Brain pericyte (primary cell): ENCODE measurements at regions not wholly inside any gene's neighbourhood (a gene's known extent, or its start where the extent isn't known, plus 50 kb on each side); places are given as distances from the start of the nearest gene placed in this dataset.

Source experiments
- DNase-seq: peaks from one replicate; pipeline ENCODE4 v3.0.0-alpha.2; 2012; ENCODE audit warnings: low read depth, low spot score

DNA sequence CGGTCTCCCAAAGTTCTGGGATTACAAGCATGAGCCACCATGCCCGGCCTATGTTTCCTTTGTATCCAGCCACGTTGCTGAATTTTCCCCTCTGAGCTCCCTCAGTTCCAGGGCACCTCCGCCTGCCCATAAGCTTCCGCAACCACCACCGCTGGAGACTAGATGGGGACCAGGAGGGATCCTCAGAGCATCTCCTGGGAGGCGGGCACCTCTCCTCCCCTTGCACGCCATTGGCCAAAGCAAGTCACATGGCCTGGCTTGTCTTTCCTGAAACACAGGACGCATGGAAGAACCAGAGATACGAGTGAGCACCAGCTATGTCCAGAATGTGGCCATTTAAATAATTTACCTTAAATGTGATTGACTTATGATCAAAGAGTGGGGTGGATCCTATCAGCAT lies 388.3 kb downstream of the BRD1 start:
- no peak for DNase-seq

DNA sequence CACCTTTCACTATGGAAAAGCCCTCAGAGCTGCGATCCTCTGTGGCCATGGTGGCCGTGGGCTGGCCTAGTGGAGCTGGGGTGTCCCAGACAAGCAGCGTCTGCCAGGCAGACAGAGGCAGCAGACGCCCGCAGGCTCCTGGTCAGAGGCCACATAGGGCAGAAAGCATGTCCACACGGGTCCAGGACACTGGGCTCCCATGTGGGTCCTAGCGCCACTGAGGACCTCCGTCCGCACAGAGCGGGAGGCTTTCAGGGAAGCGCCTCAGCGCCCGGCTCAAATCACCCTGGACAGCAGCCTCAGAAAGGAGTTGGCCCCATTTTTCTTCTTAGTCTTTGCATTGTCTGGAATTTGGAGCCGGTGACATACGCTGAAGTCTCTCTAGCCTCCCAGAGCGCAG lies 389.7 kb downstream of the BRD1 start:
- no peak for DNase-seq

DNA sequence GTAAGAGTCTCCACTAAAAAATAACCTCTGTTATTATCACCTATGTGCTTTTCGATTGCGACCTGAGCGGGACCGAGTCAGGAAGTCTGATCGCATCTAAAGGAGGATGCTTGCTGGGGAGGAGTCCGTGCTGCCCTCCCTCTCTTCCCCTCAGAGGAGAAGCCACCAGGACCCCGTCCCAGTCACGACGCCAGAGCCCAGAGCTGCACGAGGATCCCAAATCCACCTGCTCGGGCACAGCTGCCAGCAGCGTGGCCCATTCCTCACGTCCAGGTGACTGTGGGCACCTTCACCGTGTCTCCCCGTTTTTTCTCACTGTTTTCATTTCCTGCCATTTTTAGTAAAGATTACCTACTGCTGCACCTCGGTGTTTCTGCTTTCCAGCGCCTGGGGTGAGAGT lies 390.3 kb downstream of the BRD1 start:
- no peak for DNase-seq

DNA sequence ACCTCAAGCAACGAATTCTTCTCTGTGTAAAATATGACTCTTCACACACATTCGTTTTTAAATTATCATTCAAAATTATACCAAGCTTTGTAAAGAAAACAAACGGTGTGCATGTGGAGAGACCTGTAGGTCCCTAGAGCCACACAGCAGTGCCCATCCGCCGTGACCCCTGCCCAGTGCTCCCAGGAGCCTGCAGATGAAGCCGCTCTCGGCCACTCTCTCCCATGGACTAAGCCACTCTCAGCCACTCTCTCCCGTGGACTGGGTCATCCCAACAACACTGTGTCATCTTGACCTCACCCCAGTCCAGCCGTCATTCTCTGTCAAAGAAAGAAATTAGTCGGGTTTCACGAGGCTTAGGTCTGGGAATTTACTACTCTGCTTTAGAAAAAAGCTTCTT lies 391.6 kb downstream of the BRD1 start:
- no peak for DNase-seq

DNA sequence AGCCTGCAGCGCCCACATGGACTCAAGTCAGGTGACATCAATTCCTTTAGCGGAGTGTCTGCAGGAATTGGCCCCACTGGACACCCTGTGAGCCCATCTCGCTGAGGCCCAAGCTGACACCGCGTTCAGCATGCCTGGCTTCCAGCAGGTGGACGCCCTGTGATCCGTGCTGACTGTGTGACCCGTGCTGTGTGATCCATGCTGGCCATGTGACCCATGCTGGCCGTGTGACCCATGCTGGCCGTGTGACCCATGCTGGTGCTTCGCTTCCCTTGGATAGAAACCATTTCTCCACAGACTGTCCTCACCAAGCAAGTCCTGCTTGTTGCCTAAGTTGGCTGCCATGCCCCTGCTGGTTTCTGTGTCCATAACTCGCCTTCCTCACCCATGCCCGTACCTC lies 392.1 kb downstream of the BRD1 start:
- no peak for DNase-seq

DNA sequence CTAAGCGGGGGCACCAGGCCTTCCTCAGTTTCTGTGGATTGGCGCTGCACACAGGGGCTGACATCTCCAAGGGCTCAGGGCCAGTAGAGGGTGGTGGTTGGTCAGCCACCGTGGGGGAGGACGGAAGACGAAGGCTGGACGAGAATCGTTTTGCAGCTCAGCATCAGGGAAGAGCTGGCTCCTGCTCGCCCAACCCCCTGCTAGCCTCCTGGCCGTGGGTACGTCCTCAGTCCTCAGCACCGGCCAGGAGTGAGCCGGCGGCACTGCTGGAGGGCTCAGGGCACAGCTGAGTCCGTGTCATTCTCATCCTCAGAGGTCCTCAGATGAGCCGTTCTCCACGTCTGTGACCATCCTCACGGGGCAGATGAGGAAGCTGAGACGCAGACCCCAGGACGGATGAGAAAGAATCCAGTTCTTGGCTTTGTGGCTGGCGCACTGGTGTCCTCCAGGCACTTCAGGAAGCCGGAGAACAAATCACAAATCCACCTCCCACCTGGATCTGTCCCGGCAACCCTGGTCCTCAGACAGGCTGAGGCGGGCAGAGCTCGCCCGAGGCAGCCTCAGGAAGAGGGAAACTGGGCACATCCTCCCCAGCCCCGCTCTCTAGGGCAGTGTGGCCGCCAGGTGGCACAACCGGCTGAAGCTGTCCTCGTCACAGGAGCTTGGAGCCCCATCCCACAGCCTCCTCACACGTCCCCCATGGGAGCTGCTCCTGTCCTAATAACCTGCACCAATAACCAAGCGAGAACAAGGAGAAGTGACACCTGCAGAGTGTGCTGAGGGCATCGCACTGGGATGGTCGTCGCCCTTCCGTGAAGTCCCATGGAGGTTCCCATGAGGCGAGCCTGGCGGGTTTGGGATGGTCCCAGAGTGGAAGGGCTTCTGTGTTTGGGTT lies 393.7 kb downstream of the BRD1 start:
- DNase-seq: no peak

DNA sequence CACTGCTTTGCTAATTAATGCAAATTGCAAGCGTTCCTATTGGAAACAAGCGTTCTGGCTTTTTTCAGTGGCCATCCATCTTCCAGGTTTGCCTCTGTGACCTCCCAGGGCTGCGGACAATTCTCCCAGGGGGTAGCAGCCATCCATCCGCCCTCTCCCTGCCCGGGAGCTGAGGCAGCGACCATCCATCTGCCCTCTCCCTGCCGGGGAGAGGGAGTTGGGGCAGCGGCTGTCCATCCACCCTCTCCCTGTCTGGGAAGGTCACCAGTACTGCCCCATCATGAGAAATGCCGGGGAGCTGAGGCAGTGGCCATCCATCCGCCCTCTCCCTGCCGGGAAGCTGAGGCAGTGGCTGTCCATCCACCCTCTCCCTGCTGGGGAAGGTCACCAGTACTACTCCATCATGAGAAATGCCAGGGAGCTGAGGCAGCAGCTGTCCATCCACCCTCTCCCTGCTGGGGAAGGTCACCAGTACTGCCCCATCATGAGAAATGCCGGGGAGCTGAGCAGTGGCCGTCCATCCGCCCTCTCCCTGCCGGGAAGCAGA lies 394.7 kb downstream of the BRD1 start:
- DNase-seq: no peak

DNA sequence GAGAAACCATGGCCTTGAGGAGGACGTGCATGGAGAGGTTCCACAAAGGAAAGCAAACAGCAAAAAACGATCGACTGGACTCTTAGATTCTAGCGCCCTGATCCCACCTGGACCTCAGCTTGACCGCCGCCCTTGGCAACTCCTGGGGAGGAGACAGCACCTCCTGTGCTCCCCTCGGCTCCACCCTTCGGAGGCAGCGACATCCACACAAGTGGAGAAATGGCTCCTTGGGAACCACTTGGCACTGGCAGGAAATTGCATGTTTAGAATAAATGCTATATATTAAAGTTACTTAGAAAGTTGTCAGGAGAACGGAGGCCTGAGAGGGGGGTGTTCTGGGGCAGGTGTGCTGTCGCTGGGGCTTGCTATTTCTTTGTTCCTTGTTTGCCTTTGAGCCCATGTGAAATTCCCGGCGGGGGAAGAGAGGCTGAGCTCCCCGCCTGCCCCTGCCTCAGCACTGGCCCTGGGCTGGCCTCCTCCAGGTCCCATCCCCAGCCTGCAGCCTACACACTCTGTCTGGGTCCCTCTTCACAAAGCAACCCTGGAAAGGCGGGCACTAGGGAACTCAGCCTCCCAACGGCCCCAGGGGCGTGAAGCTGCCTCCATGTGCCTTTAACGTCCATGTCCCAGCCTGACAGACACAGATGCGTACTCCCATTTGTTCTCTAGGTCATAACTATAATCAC lies 395.3 kb downstream of the BRD1 start:
- DNase-seq: no peak

DNA sequence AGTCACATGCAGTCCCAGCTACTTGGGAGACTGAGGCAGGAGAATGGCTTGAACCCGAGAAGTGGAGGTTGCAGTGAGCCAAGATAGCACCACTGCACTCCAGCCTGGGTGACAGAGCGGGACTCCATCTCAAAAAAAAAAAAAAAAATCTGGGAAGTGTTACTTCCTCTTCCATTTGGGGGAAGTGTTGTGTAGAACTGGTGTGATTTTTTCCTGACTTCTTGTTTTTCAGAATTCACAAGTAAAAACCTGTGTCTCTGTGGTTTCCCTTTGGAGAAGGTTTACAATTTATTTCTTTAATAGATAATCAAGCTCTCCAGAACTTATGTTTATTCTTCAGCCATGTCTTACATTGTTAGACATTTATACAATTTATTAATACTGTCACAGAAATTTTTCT lies 396.1 kb downstream of the BRD1 start:
- DNase-seq: no peak

DNA sequence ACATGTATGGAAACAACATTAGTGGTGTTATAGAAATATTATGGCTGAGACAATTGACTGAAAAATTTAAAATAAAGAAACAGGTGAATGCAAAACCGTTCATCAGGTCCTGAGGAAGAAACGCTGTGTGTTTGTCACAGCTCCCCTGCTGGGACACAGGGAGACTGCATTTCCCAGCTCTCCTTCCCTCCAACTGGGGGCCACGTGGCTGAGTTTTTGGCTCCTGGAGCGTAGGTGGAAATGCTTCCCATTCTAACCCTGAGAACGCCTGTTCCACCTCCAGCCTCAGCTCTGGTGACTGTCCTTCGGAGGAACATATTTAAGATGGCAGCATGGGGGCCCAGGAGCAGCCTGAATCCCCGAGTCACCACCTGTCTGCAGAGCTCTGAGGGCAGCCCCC lies 398.6 kb downstream of the BRD1 start:
- no peak for DNase-seq

DNA sequence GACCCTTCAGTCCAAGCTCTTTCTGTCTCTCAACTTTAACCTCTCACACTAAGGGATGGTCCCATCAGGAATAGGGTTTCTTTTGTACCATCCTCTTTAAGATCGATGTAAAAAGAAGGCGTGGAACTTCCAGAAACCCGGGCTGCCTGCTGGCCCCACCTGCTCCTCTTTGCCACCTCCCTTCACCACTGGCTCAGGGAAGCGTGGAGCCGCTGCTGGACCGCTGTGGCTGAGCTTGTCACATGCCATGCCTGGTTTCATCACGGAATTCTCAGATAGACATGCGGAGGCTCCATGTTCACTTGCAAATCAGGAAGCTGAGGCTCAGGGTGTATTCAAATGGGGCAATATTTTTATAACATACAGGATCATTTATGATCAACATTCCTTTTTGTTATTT lies 399.7 kb downstream of the BRD1 start:
- DNase-seq: no peak

DNA sequence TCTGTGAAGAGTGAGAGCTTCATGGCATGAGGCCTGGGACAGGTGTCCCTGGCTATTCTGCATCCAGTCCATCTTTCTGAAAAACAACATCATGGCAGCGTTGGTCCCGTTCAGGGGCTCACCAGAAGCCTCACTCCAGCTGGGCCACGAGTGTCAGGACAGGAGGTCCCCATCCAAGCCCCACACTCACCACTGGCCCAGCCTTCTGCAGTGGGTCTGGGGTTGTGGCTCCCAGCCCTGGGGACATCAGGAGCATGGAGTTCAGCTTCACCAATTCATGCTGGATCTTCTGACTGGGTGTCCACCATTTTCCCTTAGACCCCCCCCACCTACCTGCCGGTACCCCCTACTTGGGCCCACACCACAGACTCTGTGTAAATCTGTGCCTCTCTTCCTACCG lies 400.3 kb downstream of the BRD1 start:
- no peak for DNase-seq

DNA sequence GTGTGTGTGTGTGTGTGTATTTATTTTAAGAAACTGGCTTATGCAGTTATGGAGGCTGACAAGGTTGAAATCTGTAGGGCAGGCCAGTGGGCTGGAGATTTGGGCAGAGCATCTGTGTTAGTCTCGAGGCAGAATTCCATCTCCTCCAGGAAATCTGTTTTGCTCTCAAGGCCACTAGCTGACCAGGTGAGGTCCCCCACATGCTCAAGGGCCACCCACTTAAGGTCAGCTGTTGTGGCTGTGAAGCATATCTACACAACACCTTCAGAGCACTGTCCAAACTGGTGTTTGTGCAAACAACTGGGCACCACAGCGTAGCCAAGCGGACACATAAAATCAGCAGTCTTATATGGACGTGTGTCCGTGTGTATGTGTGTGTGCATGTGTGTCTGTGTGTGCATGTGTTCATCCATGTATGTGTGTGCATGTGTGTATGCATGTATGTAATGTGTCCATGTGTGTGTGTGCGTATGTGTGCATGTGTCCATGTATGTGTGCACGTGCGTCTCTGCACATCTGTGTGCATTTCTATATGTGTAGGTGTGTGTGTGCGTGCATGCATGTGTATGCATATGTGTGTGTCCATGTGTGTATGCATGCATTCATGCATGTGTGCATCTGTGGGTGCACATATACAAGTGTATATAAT lies 400.9 kb downstream of the BRD1 start:
- DNase-seq: no peak

DNA sequence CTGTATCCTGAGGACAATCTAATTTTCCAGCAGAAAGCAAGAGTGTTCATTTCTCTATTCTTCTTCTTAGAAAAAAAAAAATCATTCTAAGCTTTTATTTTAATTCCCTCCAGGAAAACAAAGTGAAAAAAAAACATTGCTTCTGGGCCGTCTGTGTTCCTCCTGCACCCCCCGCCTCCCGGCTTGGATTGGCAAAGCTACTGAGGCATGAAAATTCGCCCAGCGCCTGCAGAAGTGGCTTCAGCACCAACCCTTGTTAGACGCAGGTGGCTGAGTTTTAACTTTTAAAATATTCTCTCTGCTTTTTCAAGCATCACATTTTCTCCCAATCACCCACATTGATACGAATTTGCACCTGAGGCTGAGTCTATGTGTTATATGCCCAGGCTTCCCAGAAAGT lies 401.6 kb downstream of the BRD1 start:
- no peak for DNase-seq

DNA sequence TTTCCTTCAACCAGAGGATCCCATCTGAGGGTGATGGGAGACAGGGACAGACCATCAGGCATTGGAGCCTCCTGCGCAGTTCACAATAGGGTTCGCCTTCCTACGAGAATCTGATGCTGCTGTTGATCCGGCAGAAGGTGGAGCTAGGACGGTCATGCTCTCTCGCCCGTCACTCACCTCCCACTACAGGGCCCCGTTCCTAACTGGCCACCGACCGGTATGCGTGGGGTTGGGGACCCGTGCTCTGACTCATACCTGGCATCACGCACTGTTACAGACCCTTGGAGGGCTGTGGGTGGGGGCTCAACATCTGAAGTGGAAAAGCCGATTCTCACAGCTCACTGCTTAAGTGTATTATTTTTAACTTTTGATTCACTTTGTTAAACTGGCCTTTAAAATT lies 402.3 kb downstream of the BRD1 start:
- no peak for DNase-seq

DNA sequence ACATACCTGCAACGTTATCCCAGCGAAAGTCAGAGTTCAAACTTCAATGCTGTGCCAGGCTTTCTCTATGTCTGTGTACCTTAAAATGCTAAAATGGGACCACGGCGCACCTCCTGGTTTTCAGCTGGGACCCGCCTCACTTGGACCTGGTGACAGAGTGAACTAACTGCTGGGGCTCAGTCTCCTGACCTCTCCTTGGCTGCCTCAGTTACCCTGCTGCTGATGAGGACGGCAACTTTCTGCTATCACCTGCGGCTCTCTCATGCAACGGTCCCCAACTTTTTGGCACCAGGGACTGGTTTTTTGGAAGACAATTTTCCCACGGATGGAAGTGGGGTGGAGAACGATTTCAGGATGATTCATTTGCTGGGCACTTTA lies 402.8 kb downstream of the BRD1 start:
- no peak for DNase-seq

DNA sequence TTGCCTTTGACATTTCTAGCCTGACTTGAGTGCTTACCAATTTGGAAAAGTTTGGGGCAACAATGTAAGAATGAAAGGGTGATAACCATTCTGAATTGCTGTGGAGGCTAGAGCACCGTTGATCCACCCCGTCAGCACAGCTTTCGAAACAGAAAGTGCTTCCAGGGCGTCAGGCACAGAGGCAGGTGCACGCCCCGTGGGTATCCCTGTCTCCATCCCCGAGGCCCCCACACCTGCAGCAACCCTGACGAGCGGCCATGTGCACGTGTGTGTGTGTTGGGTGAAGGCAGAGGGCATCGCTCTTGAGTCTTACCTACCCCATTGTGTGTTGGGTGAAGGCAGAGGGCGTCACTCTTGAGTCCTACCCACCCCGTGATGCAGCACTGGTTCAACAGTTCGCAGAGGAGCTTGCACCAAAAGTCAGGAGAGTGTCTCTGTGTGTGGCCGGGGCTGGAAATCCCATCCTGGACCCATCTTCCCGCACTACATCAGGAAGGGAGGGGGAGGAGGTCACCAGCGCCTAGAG lies 404.5 kb downstream of the BRD1 start:
- no peak for DNase-seq

DNA sequence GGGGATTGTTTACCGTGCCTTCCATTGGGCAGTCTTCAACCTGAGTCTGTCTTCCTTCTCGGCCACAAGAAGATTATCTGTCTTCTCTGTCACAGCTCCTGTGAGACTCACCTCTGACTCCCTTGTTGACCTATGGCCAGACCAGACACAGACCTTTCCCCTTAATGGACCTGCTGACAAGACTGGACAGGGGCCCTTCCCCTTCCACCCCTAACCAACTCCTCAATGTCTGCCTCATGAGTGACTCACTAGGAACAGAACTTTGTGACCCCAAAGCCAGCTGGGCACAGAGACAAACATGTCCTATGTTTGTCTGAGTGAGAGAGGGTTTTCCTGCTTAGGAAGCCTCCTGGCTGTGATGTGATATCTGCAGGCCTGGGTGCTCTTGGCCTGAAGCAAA lies 405.0 kb downstream of the BRD1 start:
- DNase-seq: no peak

DNA sequence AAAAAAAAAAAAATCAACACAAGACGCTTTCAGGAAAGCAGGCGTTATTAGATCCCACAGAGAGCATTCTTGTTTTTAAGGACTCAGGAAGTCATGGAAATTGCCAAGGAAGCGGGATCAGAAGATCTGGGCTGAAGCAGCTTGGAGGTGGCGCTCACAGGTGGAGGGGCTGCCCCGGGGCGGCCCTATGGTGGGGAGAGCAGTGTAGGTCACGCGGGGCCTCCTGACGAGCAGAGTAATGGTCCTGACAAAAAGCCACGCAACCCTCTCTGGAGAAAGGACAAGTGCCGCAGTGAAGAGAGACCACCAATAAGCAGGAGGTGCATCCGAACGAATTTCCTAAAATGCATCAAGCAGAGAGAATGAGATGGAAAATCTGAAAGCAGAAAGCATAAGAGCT lies 407.0 kb downstream of the BRD1 start:
- DNase-seq: no peak

DNA sequence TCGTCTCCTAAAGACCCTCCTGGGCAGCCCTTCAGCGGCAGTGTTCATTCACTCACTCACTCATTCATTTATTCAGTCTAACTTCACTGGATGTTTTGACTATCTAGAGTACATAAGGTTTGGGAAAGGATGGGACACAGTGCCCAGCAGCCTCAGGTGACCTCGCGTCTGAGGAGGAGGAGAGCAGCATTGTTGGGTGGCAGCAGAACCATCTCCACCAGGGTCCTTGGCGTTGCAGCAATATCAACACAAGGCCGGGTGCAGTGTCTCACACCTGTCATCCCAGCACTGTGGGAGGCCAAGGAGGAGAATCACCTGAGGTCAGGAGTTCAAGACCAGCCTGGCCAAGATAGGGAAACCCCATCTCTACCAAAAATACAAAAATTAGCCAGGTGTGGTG lies 408.0 kb downstream of the BRD1 start:
- DNase-seq: no peak

DNA sequence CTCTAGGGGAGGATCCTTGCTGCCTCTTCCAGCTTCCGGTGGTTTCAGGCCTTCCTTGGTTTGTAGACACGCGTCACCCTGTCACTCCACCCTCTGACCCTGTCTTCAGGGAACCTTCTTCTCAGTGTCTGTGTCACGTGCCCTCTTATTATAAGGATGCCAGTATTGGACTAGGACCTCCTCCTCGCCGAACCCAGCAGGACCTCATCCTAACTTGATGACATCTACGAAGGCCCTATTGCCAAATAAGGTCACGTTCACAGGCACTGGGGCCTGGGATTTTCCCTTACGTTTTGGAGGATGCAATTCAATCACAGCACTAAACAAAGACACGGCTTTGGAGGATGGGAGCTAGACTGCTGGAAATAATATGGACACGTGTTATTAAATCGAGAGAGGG lies 408.7 kb downstream of the BRD1 start:
- no peak for DNase-seq

DNA sequence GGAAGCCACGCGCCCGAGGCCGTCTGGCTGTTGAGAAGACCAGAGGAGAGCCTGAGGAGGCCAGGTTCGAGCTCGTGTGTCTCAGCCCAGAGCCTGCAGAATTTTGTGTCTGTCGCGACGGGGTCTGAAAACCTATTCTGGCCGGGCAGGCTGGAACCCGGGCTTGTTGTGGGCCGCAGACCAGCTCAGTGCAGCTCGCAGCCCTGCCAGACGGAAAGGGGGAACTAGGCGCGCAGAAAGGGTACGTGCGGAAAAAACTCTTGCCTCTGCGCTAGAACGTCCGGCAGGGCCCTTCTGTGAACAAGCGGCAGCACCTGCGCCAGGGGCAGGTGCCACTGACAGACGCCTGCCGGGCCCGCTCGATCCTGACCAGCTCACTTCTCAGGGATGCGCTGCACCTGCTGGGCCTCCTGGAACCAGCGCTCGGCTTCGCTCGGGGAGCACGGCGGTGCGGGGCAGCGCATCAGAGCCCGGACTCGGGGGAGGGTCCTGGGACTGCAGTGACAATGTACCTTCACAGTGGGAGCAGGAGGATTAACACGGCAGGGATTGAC lies 409.3 kb downstream of the BRD1 start:
- no peak for DNase-seq
